Peyer's patch (tissue), 4 donors: ENCODE measurements at regions not wholly inside any gene's neighbourhood (a gene's known extent, or its start where the extent isn't known, plus 50 kb on each side); places are given as distances from the start of the nearest gene placed in this dataset.

Experiments
- POLR2A ChIP-seq, 2 donors: fragments of 450-650 bp; IDR thresholded peaks; one replicate each; pipeline ENCODE4 v1.5.1; 2017; ENCODE audit warnings: antibody characterized with exemption in 2 of 2, mild to moderate bottlenecking in 2 of 2, moderate library complexity in 2 of 2
- TF ChIP-seq, protein P1 (sequence below), 6 experiments: fragments of 450-650 bp in 4 of 6; fragments of 200-600 bp in 2 of 6; sonication (generic) in 1 of 6; IDR thresholded peaks; one replicate each; pipeline ENCODE4 v1.5.1; 2017 to 2019; ENCODE audit warnings: antibody characterized with exemption in 6 of 6, mild to moderate bottlenecking in 3 of 6, moderate library complexity in 1 of 6

- TF ChIP-seq, protein P1, sequence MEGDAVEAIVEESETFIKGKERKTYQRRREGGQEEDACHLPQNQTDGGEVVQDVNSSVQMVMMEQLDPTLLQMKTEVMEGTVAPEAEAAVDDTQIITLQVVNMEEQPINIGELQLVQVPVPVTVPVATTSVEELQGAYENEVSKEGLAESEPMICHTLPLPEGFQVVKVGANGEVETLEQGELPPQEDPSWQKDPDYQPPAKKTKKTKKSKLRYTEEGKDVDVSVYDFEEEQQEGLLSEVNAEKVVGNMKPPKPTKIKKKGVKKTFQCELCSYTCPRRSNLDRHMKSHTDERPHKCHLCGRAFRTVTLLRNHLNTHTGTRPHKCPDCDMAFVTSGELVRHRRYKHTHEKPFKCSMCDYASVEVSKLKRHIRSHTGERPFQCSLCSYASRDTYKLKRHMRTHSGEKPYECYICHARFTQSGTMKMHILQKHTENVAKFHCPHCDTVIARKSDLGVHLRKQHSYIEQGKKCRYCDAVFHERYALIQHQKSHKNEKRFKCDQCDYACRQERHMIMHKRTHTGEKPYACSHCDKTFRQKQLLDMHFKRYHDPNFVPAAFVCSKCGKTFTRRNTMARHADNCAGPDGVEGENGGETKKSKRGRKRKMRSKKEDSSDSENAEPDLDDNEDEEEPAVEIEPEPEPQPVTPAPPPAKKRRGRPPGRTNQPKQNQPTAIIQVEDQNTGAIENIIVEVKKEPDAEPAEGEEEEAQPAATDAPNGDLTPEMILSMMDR (IDR thresholded peaks at IDR 0.05) = no peak
- TF ChIP-seq POLR2A (IDR thresholded peaks at IDR 0.05) = no peak
Measured at GRCh38 chr2:199015072-199015471, 442.7 kb downstream of the SATB2 start.
